GM23248 (cell line): ENCODE measurements at regions not wholly inside any gene's neighbourhood (a gene's known extent, or its start where the extent isn't known, plus 50 kb on each side); places are given as distances from the start of the nearest gene placed in this dataset.

ENCODE experiments used
- EZH2 ChIP-seq: fragments of 200-600 bp; sonication (generic); IDR thresholded peaks from 2 replicates; pipeline ENCODE4 v1.6.1; 2018; ENCODE audit warnings: antibody characterized with exemption, mild to moderate bottlenecking; ENCODE audit not compliant: insufficient read depth, poor library complexity, severe bottlenecking
- EZH2phosphoT487 ChIP-seq: fragments of 200-600 bp; sonication (generic); IDR thresholded peaks from 2 replicates; pipeline ENCODE4 v1.6.1; 2018; ENCODE audit warnings: antibody characterized with exemption, moderate library complexity, mild to moderate bottlenecking, low read depth; ENCODE audit not compliant: insufficient read depth

DNA sequence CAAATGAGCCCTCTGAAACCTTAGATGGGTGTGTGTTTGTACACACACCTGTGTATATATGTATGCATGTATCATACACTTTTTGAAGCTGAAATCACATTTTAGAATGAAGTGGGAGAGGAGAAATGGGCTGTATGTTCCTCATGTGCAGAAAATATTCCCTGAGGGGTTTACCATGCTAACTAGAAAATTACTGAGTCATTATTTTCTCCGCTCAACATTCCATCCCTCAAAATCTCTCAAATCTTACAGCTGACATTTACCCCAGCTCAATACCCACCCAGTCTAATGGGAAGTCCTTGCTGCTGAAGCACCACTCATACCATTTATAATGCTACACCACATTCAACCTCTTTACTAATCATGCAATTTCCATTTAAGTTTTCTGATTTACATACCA lies 138.6 kb downstream of the P2RY1 start:
- TF ChIP-seq EZH2 (no peak), EZH2phosphoT487 (no peak)
